ENCODE measurements at regions not wholly inside any gene's neighbourhood (a gene's known extent, or its start where the extent isn't known, plus 50 kb on each side); places are given as distances from the start of the nearest gene placed in this dataset.

DNA sequence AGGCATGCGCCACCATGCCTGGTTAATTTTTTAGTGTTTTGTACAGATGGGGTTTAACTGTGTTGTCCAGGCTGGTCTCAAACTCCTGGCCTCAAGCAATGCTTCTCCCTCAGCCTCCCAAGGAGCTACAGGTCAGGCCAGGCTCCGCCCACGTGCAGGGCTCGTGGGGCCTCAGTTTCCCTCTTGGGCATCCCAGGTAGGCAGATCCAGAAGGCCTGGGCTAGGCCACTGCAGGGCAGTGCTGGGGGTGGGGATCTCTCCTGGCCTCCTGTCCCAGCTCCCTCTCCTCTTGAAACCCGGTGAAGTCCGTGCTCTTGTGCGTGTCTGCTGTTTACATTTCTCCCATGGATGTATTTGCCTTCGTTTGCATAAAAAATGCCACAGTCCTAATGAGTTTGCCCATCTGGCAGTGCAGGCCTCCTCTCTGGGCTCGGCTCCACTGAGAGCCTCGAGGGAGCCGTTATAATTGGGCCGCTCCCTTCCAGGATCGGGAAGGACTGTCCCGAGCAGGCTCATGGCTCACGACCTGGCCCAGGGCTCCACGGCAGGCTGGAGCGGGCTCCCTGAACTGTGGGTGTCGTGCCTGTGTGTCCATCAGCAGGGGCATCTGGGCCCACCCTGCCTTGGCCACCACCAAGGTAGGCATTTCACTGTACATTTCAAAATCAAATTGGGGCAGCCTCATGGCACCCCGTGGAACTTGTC is 52.6 kb upstream of the RUFY1 start:
- TF ChIP-seq POLR2A (IDR thresholded peaks at IDR 0.05) (no peak), POLR2AphosphoS5 (IDR thresholded peaks at IDR 0.05) (no peak), EP300 (IDR thresholded peaks at IDR 0.05) (no peak)
- TF ChIP-seq, protein P1, sequence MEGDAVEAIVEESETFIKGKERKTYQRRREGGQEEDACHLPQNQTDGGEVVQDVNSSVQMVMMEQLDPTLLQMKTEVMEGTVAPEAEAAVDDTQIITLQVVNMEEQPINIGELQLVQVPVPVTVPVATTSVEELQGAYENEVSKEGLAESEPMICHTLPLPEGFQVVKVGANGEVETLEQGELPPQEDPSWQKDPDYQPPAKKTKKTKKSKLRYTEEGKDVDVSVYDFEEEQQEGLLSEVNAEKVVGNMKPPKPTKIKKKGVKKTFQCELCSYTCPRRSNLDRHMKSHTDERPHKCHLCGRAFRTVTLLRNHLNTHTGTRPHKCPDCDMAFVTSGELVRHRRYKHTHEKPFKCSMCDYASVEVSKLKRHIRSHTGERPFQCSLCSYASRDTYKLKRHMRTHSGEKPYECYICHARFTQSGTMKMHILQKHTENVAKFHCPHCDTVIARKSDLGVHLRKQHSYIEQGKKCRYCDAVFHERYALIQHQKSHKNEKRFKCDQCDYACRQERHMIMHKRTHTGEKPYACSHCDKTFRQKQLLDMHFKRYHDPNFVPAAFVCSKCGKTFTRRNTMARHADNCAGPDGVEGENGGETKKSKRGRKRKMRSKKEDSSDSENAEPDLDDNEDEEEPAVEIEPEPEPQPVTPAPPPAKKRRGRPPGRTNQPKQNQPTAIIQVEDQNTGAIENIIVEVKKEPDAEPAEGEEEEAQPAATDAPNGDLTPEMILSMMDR (IDR thresholded peaks at IDR 0.05) = no peak
- H3K4me1 ChIP-seq = no peaks in the 10 kb centered on the region
- 74% methylated on average over 3 of the region's 19 CpGs; no CpG with 5 or more reads in 1 of the 2 donors for WGBS, 2 donors (ENCODE audit: low coverage in 1 of 2)
- H3K27ac ChIP-seq = no peak overlapping the region
- no peaks in the 10 kb centered on the region for H3K36me3 ChIP-seq
- no peak for ATAC-seq
- no peak overlapping the region for H3K4me3 ChIP-seq
- no peaks in the 10 kb centered on the region for H3K9me3 ChIP-seq
- peaks cover 36% of the 10 kb centered on the region for H3K27me3 ChIP-seq

DNA sequence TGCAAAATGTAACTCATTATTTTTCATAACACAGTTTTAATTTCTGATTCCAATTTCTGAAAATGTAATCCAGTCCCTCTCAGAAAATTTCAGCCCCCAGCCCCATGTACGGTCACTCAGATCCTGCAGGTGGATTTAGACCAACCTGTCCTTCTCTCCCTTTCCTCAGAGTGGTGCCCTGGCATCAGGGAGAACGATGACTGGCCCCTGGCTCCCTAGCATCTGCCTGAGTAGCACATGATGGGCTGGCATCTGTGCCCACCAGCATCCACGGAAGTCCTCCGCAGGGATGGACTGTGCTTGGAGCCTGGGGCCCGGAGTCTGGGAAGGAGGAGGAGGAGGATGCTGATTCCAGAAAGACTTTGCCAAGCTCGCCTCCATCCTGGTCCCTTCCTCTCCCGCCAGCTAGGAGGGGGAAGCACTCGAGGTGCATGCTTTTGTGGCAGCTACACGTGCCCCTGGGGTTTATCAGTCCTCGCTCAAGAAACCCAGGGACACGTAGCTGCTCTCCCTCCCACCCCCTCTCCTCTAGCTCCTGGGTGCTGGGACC is 54.4 kb upstream of the RUFY1 start:
- TF ChIP-seq, protein P1 (IDR thresholded peaks at IDR 0.05) = no peak
- no peak overlapping the region for H3K27ac ChIP-seq
- no peaks in the 10 kb centered on the region for H3K4me1 ChIP-seq
- H3K27me3 ChIP-seq = peaks cover 43% of the 10 kb centered on the region
- ATAC-seq = no peak
- H3K36me3 ChIP-seq = no peaks in the 10 kb centered on the region
- no peak overlapping the region for H3K4me3 ChIP-seq
- 35% methylated on average over 3 of the region's 11 CpGs; no CpG with 5 or more reads in 1 of the 2 donors for WGBS, 2 donors (ENCODE audit: low coverage in 1 of 2)
- no peaks in the 10 kb centered on the region for H3K9me3 ChIP-seq

DNA sequence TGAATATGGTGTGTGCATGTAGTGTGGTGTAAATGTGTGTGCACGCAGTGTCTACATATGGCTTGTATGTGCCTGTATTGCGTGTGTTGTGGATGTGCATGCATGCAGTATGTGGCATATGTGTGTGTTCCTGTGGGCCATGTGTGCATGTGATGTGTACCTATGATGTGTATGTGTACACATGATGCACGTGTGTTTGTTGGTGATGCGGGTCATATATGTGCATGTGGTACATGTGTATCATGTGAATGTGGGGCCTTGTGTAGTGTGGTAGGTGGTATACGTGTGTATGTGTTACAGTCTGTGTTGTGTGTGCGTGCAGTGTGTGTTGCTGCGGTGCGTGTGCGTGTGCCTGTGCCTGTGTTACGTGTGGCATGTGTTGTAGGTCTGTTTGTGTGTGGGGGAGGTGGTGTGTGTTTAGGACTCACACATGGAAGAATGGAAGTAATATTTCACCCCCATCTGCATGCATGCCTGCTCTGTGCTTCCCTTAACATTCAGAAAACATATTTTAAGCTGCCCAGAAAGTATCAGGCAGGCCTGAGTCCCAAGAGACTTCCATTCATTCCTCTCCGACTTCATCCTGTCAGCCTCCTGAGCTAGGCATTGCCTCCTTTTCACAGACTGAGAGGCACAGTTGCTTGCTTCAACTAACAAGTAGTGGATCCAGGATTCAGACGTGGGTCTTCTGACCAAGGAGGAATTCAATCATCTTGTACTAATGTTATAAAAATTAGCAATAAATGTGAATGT is 55.4 kb upstream of the RUFY1 start:
- Histone ChIP-seq H3K9me3 (no peaks in the 10 kb centered on the region), H3K4me1 (no peaks in the 10 kb centered on the region), H3K27ac (no peak overlapping the region), H3K4me3 (no peak overlapping the region), H3K36me3 (no peaks in the 10 kb centered on the region), H3K27me3 (peaks cover 43% of the 10 kb centered on the region)
- TF ChIP-seq, protein P1 (IDR thresholded peaks at IDR 0.05) = no peak
- TF ChIP-seq EP300 (IDR thresholded peaks at IDR 0.05) (no peak), POLR2A (IDR thresholded peaks at IDR 0.05) (no peak), POLR2AphosphoS5 (IDR thresholded peaks at IDR 0.05) (no peak)
- 55 to 76% methylated on average over 10 to 12 of the region's 12 CpGs for WGBS, 2 donors (ENCODE audit: low coverage in 1 of 2)
- ATAC-seq = no peak

DNA sequence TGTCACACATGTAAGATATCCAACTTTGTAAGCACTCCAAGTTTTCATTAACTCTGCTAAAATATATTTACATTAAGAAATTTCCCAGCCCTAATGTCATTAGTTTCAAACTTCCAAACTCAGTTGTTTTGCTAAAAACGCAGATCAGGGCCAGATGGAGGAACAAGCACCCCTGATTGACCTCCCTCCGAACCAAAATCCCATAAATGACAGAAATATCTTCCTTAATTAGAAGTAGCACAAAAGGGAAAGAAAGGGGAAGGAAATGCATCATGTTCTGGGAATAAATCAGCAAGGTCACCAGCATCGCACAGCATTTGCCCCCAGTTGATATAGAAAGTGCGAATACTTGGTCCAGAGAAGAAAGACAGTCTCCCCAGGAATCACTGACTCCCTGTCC is 61.4 kb upstream of the RUFY1 start:
- no peak for TF ChIP-seq POLR2A (IDR thresholded peaks at IDR 0.05)
- TF ChIP-seq, protein P1 (IDR thresholded peaks at IDR 0.05) = no peak
- no peak for TF ChIP-seq EP300 (IDR thresholded peaks at IDR 0.05)
- no peak for TF ChIP-seq POLR2AphosphoS5 (IDR thresholded peaks at IDR 0.05)
- Histone ChIP-seq H3K36me3 (no peaks in the 10 kb centered on the region), H3K4me3 (no peak overlapping the region), H3K27ac (no peak overlapping the region), H3K4me1 (peaks cover 0 to 5% (median 0%) of the 10 kb centered on the region in 3 donors), H3K9me3 (no peaks in the 10 kb centered on the region), H3K27me3 (peaks cover 29% of the 10 kb centered on the region)
- ATAC-seq = no peak
- WGBS, 2 donors (ENCODE audit: low coverage in 1 of 2) = 27 to 40% methylated on average over 4 of the region's 4 CpGs

All from gastroesophageal sphincter (tissue), 4 donors.